ENCODE measurements at regions not wholly inside any gene's neighbourhood (a gene's known extent, or its start where the extent isn't known, plus 50 kb on each side); places are given as distances from the start of the nearest gene placed in this dataset.

- DNase-seq (ENCODE audit: low read depth, low spot score) = no peak
Measured at GRCh38 chr2:18265614-18266586, 294.6 kb downstream of the RDH14 start.

- no peak for DNase-seq (ENCODE audit: low read depth, low spot score)
Measured at GRCh38 chr2:18262601-18263000, 297.9 kb downstream of the RDH14 start.

GRCh38 chr2:18253686-18254197, 306.7 kb downstream of the RDH14 start:
- no peak for DNase-seq (ENCODE audit: low read depth, low spot score)

GRCh38 chr2:18251486-18251885, 309.0 kb downstream of the RDH14 start:
- no peak for DNase-seq (ENCODE audit: low read depth, low spot score)

- DNase-seq (ENCODE audit: low read depth, low spot score) = no peak
Measured at GRCh38 chr2:18247282-18248110, 313.0 kb downstream of the RDH14 start.

DNA sequence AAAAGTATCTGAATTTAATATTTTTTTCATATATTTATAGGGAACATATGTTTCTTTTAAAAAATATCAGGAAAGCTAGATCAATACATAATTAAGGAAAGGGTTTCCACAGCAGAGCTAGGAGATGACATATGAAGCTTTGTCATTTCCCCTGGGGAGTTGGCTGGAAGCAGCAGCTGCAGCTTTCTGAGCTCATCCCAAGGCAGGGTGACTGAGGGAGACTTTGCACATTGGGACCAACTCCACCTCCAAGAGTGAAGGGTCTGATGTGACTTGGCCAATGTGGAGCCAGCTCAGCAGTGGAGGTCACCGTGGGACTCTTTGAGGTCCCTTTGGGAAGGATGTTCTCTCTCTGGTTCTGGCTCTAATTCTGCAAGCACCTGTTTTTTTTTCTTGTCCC, 315.1 kb downstream of the RDH14 start:
- no peak for DNase-seq (ENCODE audit: low read depth, low spot score)

GRCh38 chr2:18244845-18245244, 315.6 kb downstream of the RDH14 start:
- DNase-seq (ENCODE audit: low read depth, low spot score) = no peak

- no peak for DNase-seq (ENCODE audit: low read depth, low spot score)
Measured at GRCh38 chr2:18243816-18244215, 316.6 kb downstream of the RDH14 start.

DNA sequence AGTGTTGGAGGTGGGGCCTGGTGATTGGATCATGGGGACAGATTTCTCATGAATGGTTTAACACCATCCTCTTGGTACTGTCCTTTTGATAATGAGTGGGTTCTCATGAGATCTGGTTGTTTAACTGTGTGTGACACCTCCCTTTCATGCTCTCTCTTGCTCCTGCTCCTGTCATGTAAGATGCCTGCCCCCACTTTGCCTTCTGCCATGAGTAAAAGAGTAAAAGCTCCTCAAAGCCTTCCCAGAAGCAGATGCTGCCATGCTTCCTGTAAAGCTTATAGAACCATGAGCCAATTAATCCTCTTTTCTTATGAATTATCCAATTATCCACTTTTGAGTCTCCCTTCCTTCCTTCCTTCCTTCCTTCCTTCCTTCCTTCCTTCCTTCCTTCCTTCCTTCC, 317.7 kb downstream of the RDH14 start:
- DNase-seq (ENCODE audit: low read depth, low spot score) = no peak

GRCh38 chr2:18238209-18238608, 322.2 kb downstream of the RDH14 start:
- DNase-seq (ENCODE audit: low read depth, low spot score) = no peak

GRCh38 chr2:18237298-18237697, 323.2 kb downstream of the RDH14 start:
- no peak for DNase-seq (ENCODE audit: low read depth, low spot score)

- DNase-seq (ENCODE audit: low read depth, low spot score) = no peak
Measured at GRCh38 chr2:18232731-18233438, 327.6 kb downstream of the RDH14 start.

DNA sequence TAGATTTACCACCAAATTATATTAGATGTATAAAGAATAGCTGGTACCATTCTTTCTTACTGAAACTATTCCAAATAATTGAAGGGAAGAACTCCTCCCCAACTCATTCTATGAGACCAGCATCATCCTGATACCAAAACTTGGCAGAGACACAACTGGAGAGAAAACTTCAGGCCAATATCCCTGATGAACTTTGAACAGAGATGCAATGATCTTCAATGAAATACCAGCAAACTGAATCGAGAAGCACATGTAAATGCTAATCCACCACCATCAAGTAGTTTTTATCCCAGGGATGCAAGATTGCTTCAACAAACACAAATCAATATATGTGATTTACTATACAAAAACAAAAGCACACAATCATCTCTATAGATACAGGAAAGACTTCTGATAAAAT, 329.8 kb downstream of the RDH14 start:
- no peak for DNase-seq (ENCODE audit: low read depth, low spot score)

DNA sequence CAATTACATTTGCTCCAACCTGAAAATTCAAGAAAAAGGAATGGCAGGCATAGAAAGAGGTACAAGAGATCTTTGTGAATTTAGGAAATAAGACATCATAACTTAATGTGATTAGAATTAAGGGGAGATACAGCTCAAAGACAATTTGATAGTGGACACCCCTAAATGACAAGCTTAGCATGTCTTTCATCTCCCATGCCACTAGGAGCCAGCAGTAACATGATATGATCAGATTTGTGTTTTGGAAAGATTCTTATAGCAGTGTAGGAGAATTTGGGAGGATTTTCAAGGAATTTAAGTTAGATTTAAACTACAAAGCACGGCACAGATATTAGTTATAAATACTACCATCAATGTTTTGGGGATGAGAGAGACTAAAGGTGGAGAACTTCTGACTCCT, 340.8 kb downstream of the RDH14 start:
- no peak for DNase-seq (ENCODE audit: low read depth, low spot score)

DNA sequence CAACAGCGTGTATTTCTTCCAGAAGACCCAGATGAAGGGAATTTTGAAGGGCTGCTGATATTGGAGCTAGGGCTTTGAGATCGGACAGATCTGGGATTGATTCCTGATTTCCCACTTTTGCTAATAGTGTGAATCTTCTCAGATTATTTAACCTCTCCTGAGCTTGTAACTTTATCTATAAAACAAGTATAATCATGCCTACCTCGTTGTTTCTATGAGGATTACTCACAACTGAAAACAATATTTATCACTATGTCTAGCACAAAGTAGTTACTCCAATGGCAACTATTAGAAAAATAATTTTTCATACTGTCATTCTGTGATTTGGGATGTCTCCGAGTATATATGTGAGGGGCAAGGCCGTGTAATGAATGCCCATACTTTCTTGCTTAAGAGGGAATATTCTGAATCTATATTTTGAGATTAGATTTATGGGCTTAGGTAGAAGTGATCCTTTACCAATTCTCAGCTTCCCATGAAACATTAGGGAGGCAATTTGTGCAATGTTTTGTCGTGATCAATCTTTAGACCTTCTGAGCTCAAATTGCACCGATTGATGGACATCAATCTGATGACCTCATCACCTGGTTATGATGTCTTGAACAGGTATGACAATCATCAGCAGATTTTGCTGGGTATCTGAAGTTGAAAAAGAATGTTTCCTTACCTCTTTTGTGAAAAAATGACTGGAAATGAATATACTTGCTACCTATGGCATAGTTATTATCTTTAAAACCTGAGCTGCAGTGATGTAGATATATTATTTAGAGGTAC, 339.9 kb downstream of the KCNS3 start:
- DNase-seq (ENCODE audit: low read depth, low spot score) = no peak

GRCh38 chr2:18214936-18215335, 336.5 kb downstream of the KCNS3 start:
- no peak for DNase-seq (ENCODE audit: low read depth, low spot score)

- DNase-seq (ENCODE audit: low read depth, low spot score) = no peak
Measured at GRCh38 chr2:18213986-18214385, 335.5 kb downstream of the KCNS3 start.

- DNase-seq (ENCODE audit: low read depth, low spot score) = no peak
Measured at GRCh38 chr2:18209934-18210639, 331.6 kb downstream of the KCNS3 start.

GRCh38 chr2:18208956-18209355, 330.5 kb downstream of the KCNS3 start:
- DNase-seq (ENCODE audit: low read depth, low spot score) = no peak

GRCh38 chr2:18200771-18201170, 322.3 kb downstream of the KCNS3 start:
- DNase-seq (ENCODE audit: low read depth, low spot score) = no peak

Measured in activated CD4-positive, CD25-positive, alpha-beta regulatory T cell treated with anti-CD3 and anti-CD28 coated beads, Interleukin-2, amount 50 U/mL, for 16 hours (primary cell).